ENCODE measurements at regions not wholly inside any gene's neighbourhood (a gene's known extent, or its start where the extent isn't known, plus 50 kb on each side); places are given as distances from the start of the nearest gene placed in this dataset.
"Not testable (repeated sequence)": the region's sequence is repeated elsewhere in the genome, so short reads cannot be mapped to it uniquely, and the experiment has no call there.

- no peak for DNase-seq
Measured at GRCh38 chr15:95196176-95196915, 965.0 kb downstream of the MCTP2 start.

DNA sequence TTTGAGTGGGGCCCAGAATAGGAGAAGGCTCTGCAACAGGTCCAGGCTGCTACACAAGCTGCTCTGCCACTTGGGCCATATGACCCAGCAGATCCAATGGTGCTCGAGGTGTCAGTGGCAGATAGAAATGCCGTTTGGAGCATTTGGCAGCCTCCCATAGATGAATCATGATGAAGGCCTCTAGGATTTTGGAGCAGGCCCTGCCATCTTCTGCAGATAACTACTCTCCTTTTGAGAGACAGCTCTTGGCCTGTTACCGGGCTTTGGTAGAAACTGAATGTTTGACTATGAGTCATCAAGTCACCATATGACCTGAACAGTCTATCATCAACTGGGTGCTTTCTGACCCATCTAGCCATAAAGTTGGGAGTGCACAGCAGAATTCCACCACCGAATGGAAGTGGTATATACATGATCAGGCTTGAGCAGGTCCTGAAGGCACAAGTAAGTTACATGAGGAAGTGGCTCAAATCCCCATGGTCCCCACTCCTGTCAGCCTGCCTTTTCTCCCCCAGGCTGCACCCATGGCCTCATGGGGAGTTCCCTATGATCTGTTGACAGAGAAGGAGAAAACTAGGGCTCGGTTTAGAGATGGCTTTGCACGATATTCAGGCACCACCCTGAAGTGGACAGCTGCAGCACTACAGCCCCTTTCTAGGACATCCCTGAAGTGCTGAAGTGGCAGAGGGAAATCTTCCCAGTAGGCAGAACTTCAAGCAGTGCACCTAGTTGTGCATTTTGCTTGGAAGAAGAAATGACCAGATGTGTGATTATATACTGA lies 971.4 kb downstream of the MCTP2 start:
- DNase-seq, result no peak

GRCh38 chr15:95205077-95205476 lies 973.7 kb downstream of the MCTP2 start:
- DNase-seq, result no peak

DNA sequence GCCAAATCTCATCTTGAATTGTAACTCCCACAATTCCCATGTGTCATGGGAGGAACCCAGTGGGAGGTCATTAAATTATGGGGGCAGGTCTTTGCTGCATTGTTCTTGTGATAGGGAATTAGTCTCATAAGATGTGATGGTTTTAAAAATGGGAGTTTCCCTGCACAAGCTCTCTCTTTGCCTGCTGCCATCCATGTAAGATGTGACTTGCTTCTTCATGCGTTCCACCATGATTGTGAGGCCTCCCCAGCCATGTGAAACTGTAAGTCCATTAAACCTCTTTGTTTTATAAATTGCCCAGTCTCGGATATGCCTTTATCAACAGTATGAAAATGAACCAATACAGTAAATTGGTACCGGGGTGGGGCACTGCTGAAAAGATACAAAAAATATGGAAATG lies 974.5 kb downstream of the MCTP2 start:
- not testable (repeated sequence) for DNase-seq

DNA sequence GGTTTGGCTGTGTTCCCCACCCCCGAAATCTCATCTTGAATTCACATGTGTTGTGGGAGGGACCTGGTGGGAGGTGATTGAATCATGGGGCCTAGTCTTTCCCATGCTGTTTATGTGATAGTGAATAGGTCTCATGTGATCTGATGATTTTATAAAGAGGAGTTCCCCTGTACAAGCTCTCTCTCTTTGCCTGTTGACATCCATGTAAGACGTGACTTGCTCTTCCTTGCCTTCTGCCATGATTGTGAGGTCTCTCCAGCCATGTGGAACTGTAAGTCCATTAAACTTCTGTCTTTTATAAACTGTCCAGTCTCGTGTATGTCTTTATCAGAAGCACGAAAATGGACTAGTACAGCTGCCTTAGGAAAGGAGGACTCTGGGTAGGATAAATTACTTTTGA lies 976.7 kb downstream of the MCTP2 start:
- no peak for DNase-seq

DNA sequence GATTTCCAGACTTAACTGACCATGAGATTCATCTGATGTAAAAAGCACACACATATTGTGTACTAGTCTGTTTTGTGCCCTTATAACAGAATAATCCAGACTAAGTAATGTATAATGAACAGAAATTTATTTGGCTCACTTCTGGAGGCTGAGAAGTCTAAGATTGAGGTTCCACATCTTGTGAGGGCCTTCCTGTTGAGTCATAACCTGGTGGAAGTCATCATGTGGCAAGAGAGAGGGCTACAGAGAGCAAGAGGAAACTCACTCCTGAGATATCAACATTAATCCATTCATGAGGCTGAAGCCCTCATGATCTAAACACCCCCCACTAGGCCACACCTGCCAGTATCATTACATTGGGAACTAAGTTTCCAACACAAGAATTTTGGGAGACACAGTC lies 977.6 kb downstream of the MCTP2 start:
- DNase-seq, result no peak

GRCh38 chr15:95210436-95210981 lies 979.1 kb downstream of the MCTP2 start:
- no peak for DNase-seq

DNA sequence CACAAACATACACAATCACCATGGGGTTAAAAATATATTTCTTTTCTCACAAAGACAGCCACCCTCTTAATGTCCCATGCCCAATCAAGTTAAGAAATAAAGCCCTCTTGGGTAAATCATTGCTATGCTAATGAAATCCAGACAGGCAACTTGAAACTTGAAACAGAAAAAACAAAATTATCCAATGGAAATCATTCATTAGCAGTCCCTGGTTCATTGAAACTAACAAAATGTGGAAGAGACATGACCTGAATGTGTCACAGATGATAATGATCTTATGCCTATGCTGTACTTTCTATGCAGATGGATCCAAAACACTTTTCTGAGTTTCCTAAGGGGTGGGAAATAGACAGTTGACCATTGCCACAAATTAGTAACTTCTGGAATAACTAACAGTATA lies 983.7 kb downstream of the MCTP2 start:
- DNase-seq, result no peak

DNA sequence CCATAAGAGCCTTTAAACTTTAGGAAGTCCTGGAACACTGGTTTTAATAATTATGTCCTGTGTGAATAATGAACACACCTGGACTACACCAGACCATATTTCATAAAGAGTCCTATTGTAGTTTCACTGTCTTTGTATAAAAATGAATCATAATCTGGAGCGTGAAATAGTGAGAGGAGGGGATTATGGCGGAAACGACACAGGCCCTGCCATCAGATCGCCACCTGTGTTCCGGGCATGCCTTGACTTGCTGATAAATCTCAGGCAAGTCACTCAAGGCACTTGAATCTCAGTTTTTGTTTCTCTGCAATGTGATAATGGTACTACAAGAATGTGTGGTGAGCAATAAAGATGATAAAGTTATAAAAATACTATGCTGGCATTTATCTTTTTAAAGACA lies 995.5 kb downstream of the MCTP2 start:
- DNase-seq, result no peak

GRCh38 chr15:95227235-95227634 lies 995.9 kb downstream of the MCTP2 start:
- no peak for DNase-seq

GRCh38 chr15:95228856-95229555 lies 997.6 kb downstream of the MCTP2 start:
- DNase-seq, result no peak

DNA sequence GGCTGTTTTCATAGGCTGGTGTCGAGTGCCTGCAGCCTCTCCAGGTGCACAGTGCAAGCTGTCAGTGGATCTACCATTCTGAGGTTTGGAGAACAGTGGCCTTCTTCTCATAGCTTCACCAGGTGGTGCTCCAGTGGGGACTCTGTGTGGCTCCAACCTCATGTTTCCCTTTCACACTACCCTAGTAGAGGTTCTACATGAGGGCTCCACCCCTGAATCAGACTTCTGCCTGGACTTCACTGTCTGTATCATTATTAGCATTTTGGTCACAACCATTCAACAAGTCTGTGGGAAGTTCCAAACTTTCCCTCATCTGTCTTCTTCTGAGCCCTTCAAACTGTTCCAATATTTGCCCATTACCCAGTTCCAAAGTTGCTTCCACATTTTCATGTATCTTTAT lies 1003.7 kb downstream of the MCTP2 start:
- no peak for DNase-seq

DNA sequence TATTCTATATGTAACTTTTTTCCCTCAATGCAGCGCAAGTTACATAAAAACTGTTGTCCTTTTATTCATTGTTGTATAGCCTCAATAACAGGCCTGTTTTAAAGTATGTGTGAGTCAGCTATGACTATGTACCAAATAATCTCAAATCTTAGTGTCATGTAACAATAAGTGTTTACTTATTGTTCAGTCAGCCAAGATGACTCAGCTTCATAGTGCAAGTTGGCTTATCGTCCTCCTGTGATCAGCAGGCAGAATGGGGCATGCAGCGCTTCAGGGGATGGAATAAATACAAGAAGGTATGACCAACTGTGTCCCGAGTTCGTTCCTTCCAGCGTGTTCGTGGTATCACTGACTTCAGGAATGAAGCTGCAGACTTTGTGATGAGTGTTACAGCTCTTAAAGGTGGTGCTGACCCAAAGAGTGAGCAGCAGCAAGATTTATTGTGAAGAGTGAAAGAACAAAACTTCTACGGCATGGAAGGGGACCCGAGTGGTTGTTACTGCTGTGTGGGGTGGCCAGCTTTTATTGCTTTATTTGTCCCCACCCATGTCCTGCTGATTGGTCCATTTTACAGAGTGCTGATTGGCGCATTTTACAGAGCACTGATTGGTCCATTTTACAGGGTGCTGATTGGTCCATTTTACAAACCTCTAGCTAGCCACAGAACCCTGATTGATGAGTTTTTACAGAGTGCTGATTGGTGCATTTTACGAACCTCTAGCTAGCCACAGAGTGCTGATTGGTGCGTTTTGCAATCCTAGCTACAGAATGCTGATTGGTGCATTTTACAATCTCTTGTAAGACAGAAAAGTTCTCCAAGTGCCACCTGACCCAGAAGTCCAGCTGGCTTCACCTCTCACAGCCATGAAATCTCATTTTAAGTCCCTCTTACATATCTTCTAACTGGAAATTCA lies 1016.0 kb downstream of the MCTP2 start:
- DNase-seq, result no peak

DNA sequence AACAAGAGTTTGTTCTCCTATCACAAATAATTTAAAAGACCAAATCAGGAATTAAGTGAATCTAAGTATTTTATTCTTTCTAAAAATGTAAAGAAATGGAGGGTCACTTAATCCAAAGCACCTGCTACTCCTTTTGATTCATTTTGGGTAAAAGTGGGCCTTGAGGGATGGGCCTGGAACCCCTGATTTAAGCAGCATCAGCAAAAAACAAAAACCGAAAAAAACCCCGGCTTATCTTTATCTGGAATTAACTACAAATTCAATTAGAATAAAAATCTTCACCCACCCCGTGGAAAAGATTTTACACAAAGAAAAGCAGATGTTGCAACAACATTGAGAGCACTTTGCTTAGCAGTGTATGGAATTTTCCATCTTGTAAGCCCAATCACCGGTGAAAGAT lies 1018.2 kb downstream of the MCTP2 start:
- DNase-seq, result no peak

DNA sequence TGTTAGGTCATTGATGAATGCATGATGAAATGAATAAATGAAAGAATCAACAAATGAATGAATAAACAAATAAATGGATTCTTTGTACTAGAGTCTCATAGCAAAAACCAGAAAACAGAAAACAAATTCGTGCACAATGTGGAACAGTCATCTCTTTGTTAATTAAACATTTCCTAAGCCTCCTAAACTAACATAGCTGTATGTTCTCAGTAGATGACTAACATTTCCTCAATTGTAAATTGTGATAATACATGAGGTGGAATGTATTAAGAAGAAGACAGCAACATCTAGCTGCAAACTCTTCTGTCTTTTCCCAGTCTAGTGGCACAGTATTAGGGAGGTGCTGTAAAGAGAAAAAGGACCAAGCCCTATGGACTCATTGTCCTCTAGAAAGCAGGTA lies 1021.0 kb downstream of the MCTP2 start:
- no peak for DNase-seq

GRCh38 chr15:95254263-95254662 lies 1022.9 kb downstream of the MCTP2 start:
- DNase-seq, result no peak

GRCh38 chr15:95259513-95259912 lies 1028.2 kb downstream of the MCTP2 start:
- peak; percentile 83 for DNase-seq

- no peak for DNase-seq
Measured at GRCh38 chr15:95259965-95260364, 1028.6 kb downstream of the MCTP2 start.

DNA sequence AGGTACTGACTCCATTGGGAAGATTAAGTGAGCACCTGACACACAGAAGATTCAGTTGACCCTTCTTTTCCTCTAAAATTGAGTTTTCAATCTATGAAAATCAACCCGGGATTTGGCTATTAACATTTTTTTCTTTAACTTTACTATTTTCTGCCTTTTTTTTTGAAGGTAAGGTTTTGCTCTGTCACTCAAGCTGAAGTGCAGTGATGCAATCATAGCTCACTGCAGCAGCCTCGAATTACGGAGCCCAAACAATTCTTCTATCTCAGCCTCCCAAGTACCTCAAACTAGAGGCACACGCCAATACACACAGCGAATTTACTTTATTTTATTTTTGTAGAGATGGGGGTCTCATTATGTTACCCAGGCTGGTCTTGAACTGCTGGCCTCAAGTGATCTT lies 1029.5 kb downstream of the MCTP2 start:
- DNase-seq, result no peak

DNA sequence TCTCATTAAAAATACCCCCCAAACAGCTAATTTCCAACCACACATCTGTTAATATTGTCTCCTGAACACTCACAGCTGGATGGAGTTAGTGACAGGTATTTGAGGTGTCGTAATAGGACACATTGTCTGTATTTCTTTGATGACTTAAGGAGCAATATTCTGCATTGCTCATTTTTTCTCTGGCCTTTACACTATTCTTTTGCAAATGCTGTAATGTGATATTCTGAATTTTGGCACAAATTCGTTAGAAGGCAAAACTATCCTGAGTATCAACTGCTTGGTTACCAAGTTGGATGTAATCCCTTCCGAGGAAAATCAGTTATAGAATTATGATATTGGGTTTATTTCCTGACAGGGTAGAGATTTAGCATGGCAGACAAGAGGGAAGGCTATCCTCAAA lies 1030.2 kb downstream of the MCTP2 start:
- DNase-seq, result no peak

DNA sequence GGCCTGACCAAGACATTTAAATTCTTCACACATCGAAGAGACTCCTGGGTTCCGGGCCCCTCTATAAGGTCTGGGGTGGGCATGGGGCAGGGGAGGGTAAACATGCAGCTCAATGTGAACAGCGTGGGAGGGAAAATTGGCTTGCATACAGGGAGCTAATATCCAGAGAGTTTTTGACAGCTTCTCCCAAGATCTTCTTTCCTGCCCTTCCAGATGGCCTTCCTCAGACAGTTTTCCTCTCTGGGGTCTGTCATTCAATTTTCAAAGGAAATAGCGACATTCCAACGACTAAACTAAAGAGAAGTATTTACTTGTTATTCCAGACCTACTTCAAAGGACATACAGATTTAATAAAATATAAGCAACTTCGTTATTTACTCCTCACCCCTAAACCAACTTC lies 1030.6 kb downstream of the MCTP2 start:
- DNase-seq, result no peak

DNA sequence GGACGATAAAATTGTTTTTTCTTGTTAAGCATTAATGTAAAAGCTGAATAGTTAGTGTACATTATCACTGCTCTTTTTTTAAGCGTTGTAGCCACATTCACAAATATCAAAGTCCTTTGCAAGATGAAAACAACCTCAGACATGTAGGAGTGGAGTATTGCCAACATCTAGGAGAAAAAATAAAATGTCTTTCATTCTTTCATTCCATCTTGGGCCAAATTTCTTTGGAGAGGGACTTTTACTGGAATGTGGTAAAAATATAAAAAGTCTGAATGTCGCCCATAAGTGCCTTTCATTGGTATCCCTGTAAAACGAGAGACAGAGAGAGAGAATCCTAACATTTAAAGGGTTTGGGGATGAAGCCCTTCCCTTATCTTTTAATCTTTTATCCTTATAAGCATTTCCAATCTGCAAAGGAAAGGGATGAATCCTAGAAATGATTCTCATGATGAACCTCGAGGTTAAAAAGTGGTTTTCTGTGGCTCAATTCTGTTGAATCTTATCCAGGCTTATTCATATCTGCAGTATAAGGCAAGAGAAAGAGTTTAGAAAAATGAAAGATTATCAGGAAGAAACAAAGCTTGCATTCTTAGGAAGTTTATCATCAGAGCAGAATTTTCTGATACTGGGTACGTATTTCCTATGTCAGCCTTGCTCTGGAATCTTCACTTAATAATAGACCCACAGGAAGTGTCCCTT lies 1031.7 kb downstream of the MCTP2 start:
- no peak for DNase-seq

Data from femur (tissue), 1 donor.